Astrocyte (in vitro differentiated cells and primary cell): ENCODE measurements at regions not wholly inside any gene's neighbourhood (a gene's known extent, or its start where the extent isn't known, plus 50 kb on each side); places are given as distances from the start of the nearest gene placed in this dataset.

Source experiments
- CTCF ChIP-seq: IDR thresholded peaks from 2 replicates; pipeline ENCODE4 v1.5.1; 2011; ENCODE audit warnings: low read depth, mild to moderate bottlenecking, inconsistent platforms, low read length, moderate library complexity; ENCODE audit not compliant: insufficient read depth
- EZH2 ChIP-seq: IDR thresholded peaks from 2 replicates; pipeline ENCODE4 v1.6.1; 2012; ENCODE audit warnings: mild to moderate bottlenecking, low read length, inconsistent platforms; ENCODE audit not compliant: insufficient read depth

GRCh38 chr2:18055290-18055689 is 176.8 kb downstream of the KCNS3 start:
- TF ChIP-seq CTCF (no peak), EZH2 (no peak)
